HepG2 (cell line): ENCODE measurements at regions not wholly inside any gene's neighbourhood (a gene's known extent, or its start where the extent isn't known, plus 50 kb on each side); places are given as distances from the start of the nearest gene placed in this dataset.
"Not testable (repeated sequence)": the region's sequence is repeated elsewhere in the genome, so short reads cannot be mapped to it uniquely, and the experiment has no call there.

Experiments used
- GABPA ChIP-seq, 2 experiments: IDR thresholded peaks; 2 replicates each; pipeline ENCODE4 v1.6.1; 2011 to 2016; ENCODE audit warnings: low read depth in 2 of 2, low read length in 1 of 2, missing biosample characterization in 1 of 2, missing genetic modification characterization in 1 of 2
- NRL ChIP-seq: sonication (generic); formaldehyde crosslinking; IDR thresholded peaks from 2 replicates; pipeline ENCODE4 v1.5.0; 2020; ENCODE audit warnings: missing genetic modification reagents, mild to moderate bottlenecking, moderate library complexity, borderline replicate concordance
- TF ChIP-seq, protein P1 (sequence below): sonication (generic); formaldehyde crosslinking; conservative IDR thresholded peaks from 2 replicates; pipeline ENCODE4 v1.8.0; 2022; ENCODE audit warnings: mild to moderate bottlenecking, moderate library complexity, missing genetic modification reagents

- TF ChIP-seq, protein P1, sequence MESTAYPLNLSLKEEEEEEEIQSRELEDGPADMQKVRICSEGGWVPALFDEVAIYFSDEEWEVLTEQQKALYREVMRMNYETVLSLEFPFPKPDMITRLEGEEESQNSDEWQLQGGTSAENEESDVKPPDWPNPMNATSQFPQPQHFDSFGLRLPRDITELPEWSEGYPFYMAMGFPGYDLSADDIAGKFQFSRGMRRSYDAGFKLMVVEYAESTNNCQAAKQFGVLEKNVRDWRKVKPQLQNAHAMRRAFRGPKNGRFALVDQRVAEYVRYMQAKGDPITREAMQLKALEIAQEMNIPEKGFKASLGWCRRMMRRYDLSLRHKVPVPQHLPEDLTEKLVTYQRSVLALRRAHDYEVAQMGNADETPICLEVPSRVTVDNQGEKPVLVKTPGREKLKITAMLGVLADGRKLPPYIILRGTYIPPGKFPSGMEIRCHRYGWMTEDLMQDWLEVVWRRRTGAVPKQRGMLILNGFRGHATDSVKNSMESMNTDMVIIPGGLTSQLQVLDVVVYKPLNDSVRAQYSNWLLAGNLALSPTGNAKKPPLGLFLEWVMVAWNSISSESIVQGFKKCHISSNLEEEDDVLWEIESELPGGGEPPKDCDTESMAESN (CRISPR knock-in tag), result not testable (repeated sequence)
- TF ChIP-seq NRL (CRISPR knock-in tag); GABPA (IDR thresholded peaks at IDR 0.05; ENCODE audit: low read depth, low read length); GABPA (CRISPR knock-in tag; IDR thresholded peaks at IDR 0.05; ENCODE audit: low read depth): not testable (repeated sequence)
Measured at GRCh38 chr9:40746921-40747485, 381.5 kb downstream of the FOXD4L6 start.
